Loucy (cell line): ENCODE measurements at regions not wholly inside any gene's neighbourhood (a gene's known extent, or its start where the extent isn't known, plus 50 kb on each side); places are given as distances from the start of the nearest gene placed in this dataset.

ENCODE experiments used
- H2AFZ ChIP-seq: fragments of 200-600 bp; sonication (generic); 2 replicates; pipeline ENCODE4 v1.6.0; 2016; ENCODE audit warnings: antibody characterized with exemption, mild to moderate bottlenecking, low read length, moderate library complexity
- H3F3A ChIP-seq: fragments of 200-600 bp; 2 replicates; pipeline ENCODE4 v1.6.0; 2016; ENCODE audit warnings: antibody characterized with exemption, low read depth, mild to moderate bottlenecking
- H3K27me3 ChIP-seq: fragments of 200-600 bp; sonication (generic); 2 replicates; pipeline ENCODE4 v1.6.1; 2014; ENCODE audit warnings: low read length, mild to moderate bottlenecking; ENCODE audit not compliant: insufficient read depth, poor library complexity, severe bottlenecking
- H3K36me3 ChIP-seq: fragments of 200-600 bp; sonication (generic); 2 replicates; pipeline ENCODE4 v1.6.1; 2016; ENCODE audit warnings: low read length; ENCODE audit not compliant: insufficient read depth
- H3K4me1 ChIP-seq: fragments of 200-600 bp; sonication (generic); 2 replicates; pipeline ENCODE4 v1.5.1; 2014; ENCODE audit warnings: low read length, mild to moderate bottlenecking; ENCODE audit not compliant: insufficient read depth, poor library complexity, severe bottlenecking
- H3K4me2 ChIP-seq: fragments of 200-600 bp; sonication (generic); 2 replicates; pipeline ENCODE4 v1.6.0; 2014; ENCODE audit warnings: antibody characterized with exemption, low read length, low read depth, mild to moderate bottlenecking; ENCODE audit not compliant: poor library complexity, severe bottlenecking
- H3K4me3 ChIP-seq: fragments of 200-600 bp; sonication (generic); 2 replicates; pipeline ENCODE4 v1.5.1; 2014; ENCODE audit warnings: low read length, mild to moderate bottlenecking, mixed read lengths; ENCODE audit not compliant: poor library complexity, severe bottlenecking
- H3K79me2 ChIP-seq: fragments of 200-600 bp; sonication (generic); 2 replicates; pipeline ENCODE4 v1.6.1; 2014; ENCODE audit warnings: low read length; ENCODE audit not compliant: insufficient read depth
- H3K9ac ChIP-seq: fragments of 200-600 bp; sonication (generic); 2 replicates; pipeline ENCODE4 v1.6.0; 2014; ENCODE audit warnings: mild to moderate bottlenecking, low read depth, low read length, moderate library complexity; ENCODE audit not compliant: poor library complexity, severe bottlenecking
- H3K9me2 ChIP-seq: fragments of 200-600 bp; sonication (generic); replicated peaks from 2 replicates; pipeline ENCODE4 v1.6.1; 2016; ENCODE audit warnings: low read depth, low read length, mixed read lengths
- H3K9me3 ChIP-seq: fragments of 200-600 bp; sonication (generic); 2 replicates; pipeline ENCODE4 v1.6.1; 2014; ENCODE audit warnings: mild to moderate bottlenecking, antibody characterized with exemption, low read length, low read depth; ENCODE audit not compliant: insufficient read depth
- H4K20me1 ChIP-seq: fragments of 200-600 bp; sonication (generic); 2 replicates; pipeline ENCODE4 v1.6.0; 2014; ENCODE audit warnings: antibody characterized with exemption, low read length, mild to moderate bottlenecking; ENCODE audit not compliant: insufficient read depth, poor library complexity, severe bottlenecking
- CTCF ChIP-seq: fragments of 200-600 bp; sonication (generic); conservative IDR thresholded peaks from 2 replicates; pipeline ENCODE4 v1.5.1; 2014; ENCODE audit warnings: mild to moderate bottlenecking, antibody characterized with exemption, low read length
- EZH2phosphoT487 ChIP-seq: fragments of 200-600 bp; IDR thresholded peaks from 2 replicates; pipeline ENCODE4 v1.6.1; 2018; ENCODE audit warnings: antibody characterized with exemption, mild to moderate bottlenecking, moderate library complexity, borderline replicate concordance

GRCh38 chr7:88398459-88398858 is 91.8 kb upstream of the STEAP4 start:
- H3K79me2 ChIP-seq: no peaks in the 10 kb centered on the region
- no peaks in the 10 kb centered on the region for H3K36me3 ChIP-seq
- no peaks in the 10 kb centered on the region for H3F3A ChIP-seq
- no peak overlapping the region for H3K4me3 ChIP-seq
- no peak overlapping the region for H2AFZ ChIP-seq
- no peak overlapping the region for H3K9ac ChIP-seq
- H3K27me3 ChIP-seq: no peaks in the 10 kb centered on the region
- no peaks in the 10 kb centered on the region for H3K4me1 ChIP-seq
- no peak overlapping the region for H3K4me2 ChIP-seq
- no peaks in the 10 kb centered on the region for H4K20me1 ChIP-seq
- no peaks in the 10 kb centered on the region for H3K9me2 ChIP-seq
- TF ChIP-seq EZH2phosphoT487: no peak
- no peak for TF ChIP-seq CTCF
- H3K9me3 ChIP-seq: no peaks in the 10 kb centered on the region

GRCh38 chr7:88396948-88397322 is 90.2 kb upstream of the STEAP4 start:
- Histone ChIP-seq H3K4me3 (no peak overlapping the region), H4K20me1 (no peaks in the 10 kb centered on the region), H3K36me3 (no peaks in the 10 kb centered on the region), H3K9me3 (no peaks in the 10 kb centered on the region), H3F3A (no peaks in the 10 kb centered on the region), H3K4me2 (no peak overlapping the region), H2AFZ (no peak overlapping the region), H3K79me2 (no peaks in the 10 kb centered on the region), H3K4me1 (no peaks in the 10 kb centered on the region), H3K9me2 (no peaks in the 10 kb centered on the region), H3K9ac (no peak overlapping the region), H3K27me3 (no peaks in the 10 kb centered on the region)
- TF ChIP-seq EZH2phosphoT487: no peak
- no peak for TF ChIP-seq CTCF

GRCh38 chr7:88396295-88396947 is 89.7 kb upstream of the STEAP4 start:
- Histone ChIP-seq H3K9ac (no peak overlapping the region), H3K4me2 (no peak overlapping the region)
- TF ChIP-seq EZH2phosphoT487 (no peak), CTCF (no peak)

More at GRCh38 chr7:88396295-88396947, 89.7 kb upstream of the STEAP4 start:
- no peaks in the 10 kb centered on the region for H3K9me2 ChIP-seq
- H2AFZ ChIP-seq: peak overlapping the region; percentile 41; the same call in 1 of the 2 replicates
- no peak overlapping the region for H3K4me3 ChIP-seq
- no peaks in the 10 kb centered on the region for H3F3A ChIP-seq
- no peaks in the 10 kb centered on the region for H3K4me1 ChIP-seq
- H3K36me3 ChIP-seq: no peaks in the 10 kb centered on the region
- no peaks in the 10 kb centered on the region for H3K9me3 ChIP-seq
- H3K27me3 ChIP-seq: no peaks in the 10 kb centered on the region
- no peaks in the 10 kb centered on the region for H4K20me1 ChIP-seq
- H3K79me2 ChIP-seq: no peaks in the 10 kb centered on the region
